Astrocyte (in vitro differentiated cells and primary cell): ENCODE measurements at regions not wholly inside any gene's neighbourhood (a gene's known extent, or its start where the extent isn't known, plus 50 kb on each side); places are given as distances from the start of the nearest gene placed in this dataset.

Experiments
- EZH2 ChIP-seq: IDR thresholded peaks from 2 replicates; pipeline ENCODE4 v1.6.1; 2012; ENCODE audit warnings: mild to moderate bottlenecking, low read length, inconsistent platforms; ENCODE audit not compliant: insufficient read depth
- TF ChIP-seq, protein P1 (sequence below): IDR thresholded peaks from 2 replicates; pipeline ENCODE4 v1.5.1; 2011; ENCODE audit warnings: low read depth, mild to moderate bottlenecking, inconsistent platforms, low read length, moderate library complexity; ENCODE audit not compliant: insufficient read depth

DNA sequence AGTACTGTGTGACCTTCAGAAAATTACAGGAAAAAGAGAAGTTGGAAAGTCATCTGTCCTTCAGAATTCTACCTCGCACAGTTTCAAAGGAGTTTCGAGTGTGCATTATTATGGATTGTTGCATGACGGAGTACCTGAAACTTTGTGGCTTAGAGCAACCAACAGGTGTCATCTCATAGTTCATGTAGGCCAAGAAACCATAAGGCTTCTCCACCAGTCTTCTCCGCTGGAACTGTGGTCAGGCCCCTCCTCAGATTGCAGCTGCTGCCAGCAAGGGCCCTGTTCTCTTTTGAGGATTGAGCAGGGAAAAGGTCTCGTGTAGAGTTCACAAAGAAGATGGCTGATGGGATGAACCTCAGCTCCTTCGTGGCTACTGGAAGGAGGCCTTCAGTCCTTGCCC is 151.2 kb upstream of the THBS2 start:
- TF ChIP-seq, protein P1, sequence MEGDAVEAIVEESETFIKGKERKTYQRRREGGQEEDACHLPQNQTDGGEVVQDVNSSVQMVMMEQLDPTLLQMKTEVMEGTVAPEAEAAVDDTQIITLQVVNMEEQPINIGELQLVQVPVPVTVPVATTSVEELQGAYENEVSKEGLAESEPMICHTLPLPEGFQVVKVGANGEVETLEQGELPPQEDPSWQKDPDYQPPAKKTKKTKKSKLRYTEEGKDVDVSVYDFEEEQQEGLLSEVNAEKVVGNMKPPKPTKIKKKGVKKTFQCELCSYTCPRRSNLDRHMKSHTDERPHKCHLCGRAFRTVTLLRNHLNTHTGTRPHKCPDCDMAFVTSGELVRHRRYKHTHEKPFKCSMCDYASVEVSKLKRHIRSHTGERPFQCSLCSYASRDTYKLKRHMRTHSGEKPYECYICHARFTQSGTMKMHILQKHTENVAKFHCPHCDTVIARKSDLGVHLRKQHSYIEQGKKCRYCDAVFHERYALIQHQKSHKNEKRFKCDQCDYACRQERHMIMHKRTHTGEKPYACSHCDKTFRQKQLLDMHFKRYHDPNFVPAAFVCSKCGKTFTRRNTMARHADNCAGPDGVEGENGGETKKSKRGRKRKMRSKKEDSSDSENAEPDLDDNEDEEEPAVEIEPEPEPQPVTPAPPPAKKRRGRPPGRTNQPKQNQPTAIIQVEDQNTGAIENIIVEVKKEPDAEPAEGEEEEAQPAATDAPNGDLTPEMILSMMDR, result no peak
- no peak for TF ChIP-seq EZH2
